22Rv1 (cell line): ENCODE measurements at regions not wholly inside any gene's neighbourhood (a gene's known extent, or its start where the extent isn't known, plus 50 kb on each side); places are given as distances from the start of the nearest gene placed in this dataset.

ENCODE experiments used
- CTCF ChIP-seq: fragments of 450-650 bp; IDR thresholded peaks from 2 replicates; pipeline ENCODE4 v1.5.1; 2017; ENCODE audit warnings: mild to moderate bottlenecking
- ZFX ChIP-seq: fragments of 450-650 bp; IDR thresholded peaks from 2 replicates; pipeline ENCODE4 v1.6.1; 2017; ENCODE audit warnings: antibody characterized with exemption, borderline replicate concordance

GRCh38 chr12:124666722-124667259, 99.4 kb upstream of the NCOR2 start:
- no peak for TF ChIP-seq ZFX
- TF ChIP-seq CTCF: no peak
